HEK293 (cell line): ENCODE measurements at regions not wholly inside any gene's neighbourhood (a gene's known extent, or its start where the extent isn't known, plus 50 kb on each side); places are given as distances from the start of the nearest gene placed in this dataset.

Experiments used
- YY1 ChIP-seq: fragments of 450-650 bp; formaldehyde crosslinking; IDR thresholded peaks from 2 replicates; pipeline ENCODE4 v1.5.1; 2018; ENCODE audit warnings: missing biosample characterization, missing genetic modification characterization
- ZNF138 ChIP-seq: fragments of 450-650 bp; formaldehyde crosslinking; IDR thresholded peaks from 2 replicates; pipeline ENCODE4 v1.5.1; 2016; ENCODE audit warnings: missing biosample characterization, missing genetic modification characterization, borderline replicate concordance
- ZNF175 ChIP-seq: fragments of 450-650 bp; formaldehyde crosslinking; IDR thresholded peaks from 2 replicates; pipeline ENCODE4 v1.5.1; 2016; ENCODE audit warnings: missing biosample characterization, missing genetic modification characterization
- ZNF19 ChIP-seq: fragments of 450-650 bp; formaldehyde crosslinking; IDR thresholded peaks from 2 replicates; pipeline ENCODE4; 2016; ENCODE audit warnings: missing biosample characterization, missing genetic modification characterization, low read depth
- ZNF626 ChIP-seq: fragments of 450-650 bp; sonication (Bioruptor Pico); formaldehyde crosslinking; IDR thresholded peaks from 2 replicates; pipeline ENCODE4 v1.5.1; 2018; ENCODE audit warnings: missing biosample characterization, missing genetic modification characterization, inconsistent platforms
- TF ChIP-seq, protein P1 (sequence below): fragments of 450-650 bp; IDR thresholded peaks from 2 replicates; pipeline ENCODE4 v1.5.1; 2018; ENCODE audit warnings: missing biosample characterization, missing genetic modification characterization

DNA sequence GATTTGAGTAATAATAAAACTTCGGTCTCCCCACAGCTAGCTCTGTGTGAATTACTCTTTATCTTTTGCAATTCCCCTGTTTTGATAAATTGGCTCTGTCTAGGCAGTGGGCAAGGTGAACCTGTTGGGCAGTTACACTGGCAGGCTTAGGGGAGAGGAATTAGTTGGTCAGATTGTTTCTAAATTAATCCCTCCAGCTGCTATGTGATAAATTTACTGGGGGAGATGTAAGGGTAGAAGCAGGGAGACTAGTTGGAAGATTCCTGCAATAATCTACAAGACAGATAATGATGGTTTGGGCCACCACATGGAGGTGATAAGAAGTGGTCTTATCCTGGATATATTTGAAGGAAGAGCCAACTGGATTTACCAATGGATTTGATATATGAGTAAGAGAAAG is 118.5 kb upstream of the TACR1 start:
- no peak for TF ChIP-seq YY1
- TF ChIP-seq ZNF19, result no peak
- TF ChIP-seq ZNF175 (tag by site-specific recombination), result no peak
- TF ChIP-seq ZNF626 (tag by site-specific recombination), result no peak
- no peak for TF ChIP-seq ZNF138
- TF ChIP-seq, protein P1, sequence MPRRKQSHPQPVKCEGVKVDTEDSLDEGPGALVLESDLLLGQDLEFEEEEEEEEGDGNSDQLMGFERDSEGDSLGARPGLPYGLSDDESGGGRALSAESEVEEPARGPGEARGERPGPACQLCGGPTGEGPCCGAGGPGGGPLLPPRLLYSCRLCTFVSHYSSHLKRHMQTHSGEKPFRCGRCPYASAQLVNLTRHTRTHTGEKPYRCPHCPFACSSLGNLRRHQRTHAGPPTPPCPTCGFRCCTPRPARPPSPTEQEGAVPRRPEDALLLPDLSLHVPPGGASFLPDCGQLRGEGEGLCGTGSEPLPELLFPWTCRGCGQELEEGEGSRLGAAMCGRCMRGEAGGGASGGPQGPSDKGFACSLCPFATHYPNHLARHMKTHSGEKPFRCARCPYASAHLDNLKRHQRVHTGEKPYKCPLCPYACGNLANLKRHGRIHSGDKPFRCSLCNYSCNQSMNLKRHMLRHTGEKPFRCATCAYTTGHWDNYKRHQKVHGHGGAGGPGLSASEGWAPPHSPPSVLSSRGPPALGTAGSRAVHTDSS (tag by site-specific recombination), result no peak
